Keratinocyte (primary cell): ENCODE measurements at regions not wholly inside any gene's neighbourhood (a gene's known extent, or its start where the extent isn't known, plus 50 kb on each side); places are given as distances from the start of the nearest gene placed in this dataset.

Experiments used
- DNase-seq: peaks from one replicate; pipeline ENCODE4 v3.0.0-alpha.2; 2011; ENCODE audit warnings: low read depth, missing footprints, low spot score
- FAIRE-seq: peaks from 2 replicates; lab custom pipeline; 2011; peaks lifted over from hg19 to GRCh38; lab: Jason Lieb, UNC
- H2AFZ ChIP-seq: 2 replicates; pipeline ENCODE4 v1.6.0; 2012; ENCODE audit warnings: low read length, control low read depth, inconsistent platforms; ENCODE audit not compliant: control insufficient read depth
- H3K27ac ChIP-seq: 2 replicates; pipeline ENCODE4 v1.5.1; 2011; ENCODE audit warnings: low read length; ENCODE audit not compliant: control insufficient read depth, insufficient read depth
- H3K27me3 ChIP-seq: 3 replicates; pipeline ENCODE4 v1.6.0; 2011; ENCODE audit warnings: low read length; ENCODE audit not compliant: control insufficient read depth, insufficient read depth; ENCODE audit errors: extremely low read depth
- H3K36me3 ChIP-seq, 2 experiments: 2 replicates in 1 of 2; 3 replicates in 1 of 2; pipeline ENCODE4 v1.5.1; 2011; ENCODE audit warnings: low read length in 2 of 2, mild to moderate bottlenecking in 1 of 2; ENCODE audit not compliant: control insufficient read depth in 2 of 2, insufficient read depth in 2 of 2; ENCODE audit errors: extremely low read depth in 1 of 2
- H3K4me1 ChIP-seq: 3 replicates; pipeline ENCODE4 v1.5.1; 2011; ENCODE audit warnings: low read length; ENCODE audit not compliant: control insufficient read depth, insufficient read depth; ENCODE audit errors: extremely low read depth
- H3K4me2 ChIP-seq: 3 replicates; pipeline ENCODE4 v1.6.0; 2011; ENCODE audit warnings: low read depth, low read length; ENCODE audit not compliant: control insufficient read depth, insufficient read depth; ENCODE audit errors: extremely low read depth
- H3K4me3 ChIP-seq, 3 experiments: fragments of 200-600 bp in 1 of 3; sonication (generic) in 1 of 3; 2 replicates in 2 of 3; 3 replicates in 1 of 3; pipeline ENCODE4 v1.5.1; 2011 to 2016; ENCODE audit warnings: low read length in 3 of 3, mild to moderate bottlenecking in 3 of 3, control low read depth in 2 of 3, inconsistent platforms in 1 of 3, low read depth in 1 of 3, mixed read lengths in 1 of 3, mixed run types in 1 of 3, moderate library complexity in 1 of 3; ENCODE audit not compliant: control insufficient read depth in 2 of 3, insufficient read depth in 2 of 3; ENCODE audit errors: extremely low read depth in 1 of 3
- H3K79me2 ChIP-seq: 2 replicates; pipeline ENCODE4 v1.6.0; 2012; ENCODE audit warnings: low read length; ENCODE audit not compliant: control insufficient read depth, insufficient read depth
- H3K9ac ChIP-seq: 3 replicates; pipeline ENCODE4 v1.6.0; 2011; ENCODE audit warnings: low read length; ENCODE audit not compliant: control insufficient read depth, insufficient read depth; ENCODE audit errors: extremely low read depth
- H3K9me1 ChIP-seq: 3 replicates; pipeline ENCODE4 v1.6.0; 2011; ENCODE audit warnings: low read length; ENCODE audit not compliant: control insufficient read depth, insufficient read depth; ENCODE audit errors: extremely low read depth
- H3K9me3 ChIP-seq: 2 replicates; pipeline ENCODE4 v1.5.1; 2012; ENCODE audit warnings: low read depth, low read length; ENCODE audit not compliant: control insufficient read depth
- H4K20me1 ChIP-seq: 3 replicates; pipeline ENCODE4 v1.6.0; 2011; ENCODE audit warnings: low read length; ENCODE audit not compliant: control insufficient read depth, insufficient read depth; ENCODE audit errors: extremely low read depth
- EZH2 ChIP-seq: IDR thresholded peaks from one replicate; pipeline ENCODE4 v1.6.1; 2012; ENCODE audit warnings: inconsistent platforms, mild to moderate bottlenecking, low read length, moderate library complexity
- dilution Hi-C: fragments of 300-500 bp; cut with MboI; formaldehyde crosslinking; loops from one replicate; pipeline ENCODE4 v1.7.0; 2020; ENCODE audit warnings: low sequenced_read_pairs; ENCODE audit not compliant: extremely low pct_ligation_motif_present
- TF ChIP-seq, protein P1 (sequence below), 3 experiments: IDR thresholded peaks in 1 of 3; conservative IDR thresholded peaks in 1 of 3; optimal IDR thresholded peaks in 1 of 3; 2 replicates in 2 of 3; 3 replicates in 1 of 3; pipeline versions ENCODE3 to v1.5.1; 2011; ENCODE audit warnings: low read length in 3 of 3, mild to moderate bottlenecking in 3 of 3, moderate library complexity in 2 of 3, control low read depth in 1 of 3, inconsistent platforms in 1 of 3; ENCODE audit not compliant: insufficient read depth in 2 of 3; ENCODE audit errors: extremely low read depth in 1 of 3

DNA sequence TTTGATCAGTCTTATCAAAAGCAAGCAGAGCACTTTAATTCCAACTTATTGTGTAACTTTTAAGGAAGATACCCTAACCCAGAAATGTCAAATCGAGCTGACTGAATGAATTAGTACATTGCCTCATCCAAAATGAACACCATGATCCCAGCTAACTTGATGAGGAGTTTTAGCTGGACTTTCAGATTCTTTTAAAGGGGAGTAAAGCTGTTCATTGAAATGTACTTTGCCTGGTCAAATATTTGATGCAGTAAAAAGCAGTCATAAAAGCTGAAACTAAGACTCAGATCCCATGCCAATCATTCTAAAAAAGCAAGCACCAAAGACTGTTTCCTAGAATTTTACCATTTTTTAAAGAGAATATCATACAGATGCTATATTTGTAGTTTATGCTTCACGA, 114.1 kb downstream of the FSCB start:
- FAIRE-seq (no peak), DNase-seq (no peak)
- Histone ChIP-seq H3K27me3 (no peaks in the 10 kb centered on the region), H3K4me3 (no peak overlapping the region), H4K20me1 (no peaks in the 10 kb centered on the region), H3K4me2 (no peak overlapping the region), H3K9me1 (no peaks in the 10 kb centered on the region), H3K36me3 (no peaks in the 10 kb centered on the region), H3K9ac (no peak overlapping the region), H3K27ac (no peak overlapping the region), H3K9me3 (no peaks in the 10 kb centered on the region), H3K79me2 (no peaks in the 10 kb centered on the region), H2AFZ (no peak overlapping the region), H3K4me1 (no peaks in the 10 kb centered on the region)
- no peak for TF ChIP-seq EZH2
- TF ChIP-seq, protein P1, sequence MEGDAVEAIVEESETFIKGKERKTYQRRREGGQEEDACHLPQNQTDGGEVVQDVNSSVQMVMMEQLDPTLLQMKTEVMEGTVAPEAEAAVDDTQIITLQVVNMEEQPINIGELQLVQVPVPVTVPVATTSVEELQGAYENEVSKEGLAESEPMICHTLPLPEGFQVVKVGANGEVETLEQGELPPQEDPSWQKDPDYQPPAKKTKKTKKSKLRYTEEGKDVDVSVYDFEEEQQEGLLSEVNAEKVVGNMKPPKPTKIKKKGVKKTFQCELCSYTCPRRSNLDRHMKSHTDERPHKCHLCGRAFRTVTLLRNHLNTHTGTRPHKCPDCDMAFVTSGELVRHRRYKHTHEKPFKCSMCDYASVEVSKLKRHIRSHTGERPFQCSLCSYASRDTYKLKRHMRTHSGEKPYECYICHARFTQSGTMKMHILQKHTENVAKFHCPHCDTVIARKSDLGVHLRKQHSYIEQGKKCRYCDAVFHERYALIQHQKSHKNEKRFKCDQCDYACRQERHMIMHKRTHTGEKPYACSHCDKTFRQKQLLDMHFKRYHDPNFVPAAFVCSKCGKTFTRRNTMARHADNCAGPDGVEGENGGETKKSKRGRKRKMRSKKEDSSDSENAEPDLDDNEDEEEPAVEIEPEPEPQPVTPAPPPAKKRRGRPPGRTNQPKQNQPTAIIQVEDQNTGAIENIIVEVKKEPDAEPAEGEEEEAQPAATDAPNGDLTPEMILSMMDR (optimal IDR thresholded peaks at IDR 0.05 in 1 of 3, IDR thresholded peaks at IDR 0.05 in 1 of 3, conservative IDR thresholded peaks at IDR 0.05 in 1 of 3; ENCODE audit: extremely low read depth in 1 of 3, insufficient read depth in 2 of 3, low read length in 3 of 3), result no peak
- dilution Hi-C loops, result no loop called here

DNA sequence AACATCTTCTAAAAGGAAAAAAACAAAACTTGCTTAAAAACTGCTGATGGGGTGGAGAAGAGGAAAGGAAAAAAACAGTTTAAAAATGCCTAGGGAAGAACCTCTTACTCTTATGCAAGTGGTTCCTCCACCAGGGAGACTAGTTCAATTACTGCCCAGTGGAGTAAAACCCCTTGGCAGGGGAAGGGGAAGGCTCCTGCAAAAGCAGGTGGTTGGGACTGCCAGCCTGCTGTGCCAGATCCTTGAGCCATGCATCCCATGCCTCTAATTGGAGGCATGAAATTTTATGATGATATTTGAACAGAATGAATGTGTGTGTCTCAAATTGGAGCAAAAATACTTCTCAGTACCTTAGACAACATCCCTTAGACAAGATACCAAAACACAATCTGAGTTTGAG, 118.8 kb downstream of the FSCB start:
- no peak overlapping the region for H2AFZ ChIP-seq
- dilution Hi-C loops, result no loop called here
- no peak overlapping the region for H3K9ac ChIP-seq
- H3K4me3 ChIP-seq, result no peak overlapping the region
- no peaks in the 10 kb centered on the region for H3K36me3 ChIP-seq
- no peaks in the 10 kb centered on the region for H3K4me1 ChIP-seq
- no peaks in the 10 kb centered on the region for H3K27me3 ChIP-seq
- H4K20me1 ChIP-seq, result no peaks in the 10 kb centered on the region
- H3K9me3 ChIP-seq, result no peaks in the 10 kb centered on the region
- no peak overlapping the region for H3K27ac ChIP-seq
- no peak overlapping the region for H3K4me2 ChIP-seq
- TF ChIP-seq EZH2, result no peak
- TF ChIP-seq, protein P1 (optimal IDR thresholded peaks at IDR 0.05 in 1 of 3, IDR thresholded peaks at IDR 0.05 in 1 of 3, conservative IDR thresholded peaks at IDR 0.05 in 1 of 3; ENCODE audit: extremely low read depth in 1 of 3, insufficient read depth in 2 of 3, low read length in 3 of 3), result no peak
- H3K79me2 ChIP-seq, result no peaks in the 10 kb centered on the region
- H3K9me1 ChIP-seq, result no peaks in the 10 kb centered on the region
- FAIRE-seq, result no peak
- DNase-seq, result no peak
